Mucosa of descending colon (tissue), 3 donors: ENCODE measurements at regions not wholly inside any gene's neighbourhood (a gene's known extent, or its start where the extent isn't known, plus 50 kb on each side); places are given as distances from the start of the nearest gene placed in this dataset.

Experiments
- ATAC-seq: fragments of 200-7000 bp; cut with Tn5 transposase; one replicate; pipeline ENCODE4 v1.9.1; 2020; ENCODE audit warnings: mild to moderate bottlenecking, moderate library complexity
- DNase-seq, 3 donors: peaks; one replicate each; pipeline ENCODE4 v3.0.0-alpha.2; 2020
- H3K36me3 ChIP-seq: fragments of 200-600 bp; one replicate; pipeline ENCODE4 v1.8.0; 2021; ENCODE audit warnings: low read depth, mild to moderate bottlenecking
- H3K4me1 ChIP-seq: fragments of 200-600 bp; one replicate; pipeline ENCODE4 v1.8.0; 2021; ENCODE audit warnings: low read depth, mild to moderate bottlenecking
- H3K4me3 ChIP-seq: fragments of 200-600 bp; one replicate; pipeline ENCODE4 v1.8.0; 2021; ENCODE audit warnings: mild to moderate bottlenecking
- H3K9me3 ChIP-seq: fragments of 200-600 bp; one replicate; pipeline ENCODE4 v1.8.0; 2021; ENCODE audit warnings: mild to moderate bottlenecking
- intact Hi-C, 2 donors: fragments of 100-400 bp; cut with DNase I in 1 of 2; cut with micrococcal nuclease in 1 of 2; formaldehyde crosslinking; loops; one replicate each; pipeline versions ENCODE4 v1.11.0 to v1.11.1; 2022; cut with DNase I, micrococcal nuclease
- TF ChIP-seq, protein P1 (sequence below): fragments of 200-600 bp; IDR thresholded peaks from one replicate; pipeline ENCODE4 v1.8.0; 2022; ENCODE audit warnings: antibody characterized with exemption, mild to moderate bottlenecking
- donor health status: DM: no; HTN: no; CAD: no; lungs with moderate emphysema.
- donor health status: DM: no; HTN: no; CAD: no.
- donor health status: DM: no; HTN: yes; CAD: no.

DNA sequence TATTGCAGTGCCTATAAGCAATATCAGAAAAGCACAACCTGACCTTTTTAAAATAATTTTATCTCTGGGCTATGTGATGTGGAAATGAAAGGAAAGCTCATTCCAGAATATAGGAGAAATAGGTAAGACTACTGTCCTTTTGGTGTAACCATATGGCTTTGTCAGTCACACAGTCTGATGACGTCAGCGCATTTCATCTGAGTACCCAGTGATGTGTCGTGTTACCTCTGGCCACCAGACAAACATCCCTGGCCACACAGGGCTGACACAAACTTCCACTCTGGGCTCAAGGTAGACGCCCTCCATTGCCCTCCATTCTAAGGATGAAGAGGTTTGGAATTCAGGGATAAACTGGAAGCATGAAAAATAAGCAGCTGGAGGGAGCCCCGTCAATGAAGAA is 506.7 kb downstream of the CMPK2 start:
- intact Hi-C loops = no loop called here
- no peak for ATAC-seq
- H3K4me1 ChIP-seq = no peaks in the 10 kb centered on the region
- no peaks in the 10 kb centered on the region for H3K36me3 ChIP-seq
- no peak for DNase-seq
- no peaks in the 10 kb centered on the region for H3K9me3 ChIP-seq
- no peak overlapping the region for H3K4me3 ChIP-seq
- TF ChIP-seq, protein P1, sequence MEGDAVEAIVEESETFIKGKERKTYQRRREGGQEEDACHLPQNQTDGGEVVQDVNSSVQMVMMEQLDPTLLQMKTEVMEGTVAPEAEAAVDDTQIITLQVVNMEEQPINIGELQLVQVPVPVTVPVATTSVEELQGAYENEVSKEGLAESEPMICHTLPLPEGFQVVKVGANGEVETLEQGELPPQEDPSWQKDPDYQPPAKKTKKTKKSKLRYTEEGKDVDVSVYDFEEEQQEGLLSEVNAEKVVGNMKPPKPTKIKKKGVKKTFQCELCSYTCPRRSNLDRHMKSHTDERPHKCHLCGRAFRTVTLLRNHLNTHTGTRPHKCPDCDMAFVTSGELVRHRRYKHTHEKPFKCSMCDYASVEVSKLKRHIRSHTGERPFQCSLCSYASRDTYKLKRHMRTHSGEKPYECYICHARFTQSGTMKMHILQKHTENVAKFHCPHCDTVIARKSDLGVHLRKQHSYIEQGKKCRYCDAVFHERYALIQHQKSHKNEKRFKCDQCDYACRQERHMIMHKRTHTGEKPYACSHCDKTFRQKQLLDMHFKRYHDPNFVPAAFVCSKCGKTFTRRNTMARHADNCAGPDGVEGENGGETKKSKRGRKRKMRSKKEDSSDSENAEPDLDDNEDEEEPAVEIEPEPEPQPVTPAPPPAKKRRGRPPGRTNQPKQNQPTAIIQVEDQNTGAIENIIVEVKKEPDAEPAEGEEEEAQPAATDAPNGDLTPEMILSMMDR = no peak

DNA sequence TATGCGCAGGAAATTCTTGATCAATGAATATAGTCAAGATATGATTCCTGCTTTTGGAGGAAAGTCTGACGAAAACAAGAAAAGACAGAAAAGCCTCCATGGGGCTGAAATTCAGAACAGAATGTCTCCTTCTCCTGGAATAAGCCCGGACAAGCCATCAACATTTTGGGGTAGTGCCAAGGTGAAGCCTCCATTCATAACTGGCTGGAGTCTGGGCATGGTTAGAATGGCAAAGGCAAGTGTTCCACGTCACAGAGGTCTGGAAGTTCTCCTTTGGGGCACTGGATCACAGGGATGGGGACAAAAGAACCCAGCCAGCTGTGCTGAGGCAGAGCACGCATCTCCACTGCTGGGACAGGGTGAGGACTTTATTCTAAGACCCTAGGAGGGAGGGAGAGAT is 505.7 kb downstream of the CMPK2 start:
- Histone ChIP-seq H3K36me3 (no peaks in the 10 kb centered on the region), H3K9me3 (no peaks in the 10 kb centered on the region), H3K4me3 (no peak overlapping the region), H3K4me1 (no peaks in the 10 kb centered on the region)
- DNase-seq = no peak
- TF ChIP-seq, protein P1 = no peak
- no peak for ATAC-seq
- intact Hi-C loops = no loop called here

DNA sequence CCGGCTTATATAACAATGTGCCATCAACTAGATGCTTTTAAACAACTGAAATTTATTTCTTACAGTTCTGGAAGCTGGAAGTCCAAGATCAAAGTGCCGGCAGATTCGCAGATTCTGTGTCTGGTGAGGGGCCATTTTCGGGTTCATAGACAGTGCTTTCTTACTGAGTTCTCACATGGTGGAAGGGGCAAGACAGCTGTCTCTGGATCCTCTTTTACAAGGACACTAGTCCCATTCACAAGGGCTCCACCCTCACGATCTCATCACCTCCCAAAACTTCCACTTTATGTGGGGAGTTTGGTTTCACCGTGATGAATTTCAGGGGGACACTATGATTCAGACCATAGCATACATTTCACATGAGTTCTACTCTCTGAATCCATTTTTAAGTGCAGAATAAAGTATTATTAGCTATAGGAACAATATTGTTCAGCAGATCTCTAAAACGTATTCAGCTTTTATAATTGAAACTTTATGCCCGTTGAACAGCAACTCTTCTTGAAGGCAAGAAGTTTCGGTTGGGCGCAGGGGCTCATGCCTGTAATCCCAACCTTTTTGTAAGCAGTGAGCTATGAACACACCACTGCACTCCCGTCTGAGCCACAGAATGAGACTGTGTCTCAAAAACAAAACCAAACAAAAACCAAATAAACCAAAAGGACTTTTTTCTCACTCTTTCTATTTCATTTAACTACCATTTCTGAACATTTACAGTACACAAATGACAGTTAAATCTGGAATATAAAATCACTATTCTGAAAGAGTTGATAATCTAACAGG is 502.8 kb downstream of the CMPK2 start:
- TF ChIP-seq, protein P1 = no peak
- DNase-seq (no peak), ATAC-seq (no peak)
- H3K4me3 ChIP-seq = no peak overlapping the region
- intact Hi-C loops = no loop called here
- H3K36me3 ChIP-seq = no peaks in the 10 kb centered on the region
- no peaks in the 10 kb centered on the region for H3K4me1 ChIP-seq
- H3K9me3 ChIP-seq = no peaks in the 10 kb centered on the region

DNA sequence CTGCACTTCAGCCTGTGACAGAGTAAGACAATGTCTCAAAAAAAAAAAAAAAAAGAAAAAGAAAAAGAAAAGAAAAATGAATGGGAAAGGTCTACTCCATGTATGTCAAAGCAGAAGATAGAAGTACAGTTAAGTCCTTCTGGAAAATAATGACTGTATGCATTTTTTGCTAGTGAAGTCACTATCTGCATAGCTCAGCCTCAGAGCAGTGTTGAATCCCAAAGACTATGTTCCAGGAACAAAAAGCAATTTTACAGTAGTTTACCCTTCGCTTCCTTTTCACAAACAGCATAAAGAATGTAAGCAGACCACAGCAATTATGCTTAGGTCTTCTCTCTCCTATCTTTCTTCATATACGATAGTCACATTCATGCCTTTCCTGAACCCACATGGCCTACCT is 497.4 kb downstream of the CMPK2 start:
- ATAC-seq (no peak), DNase-seq (no peak)
- intact Hi-C loops = no loop called here
- no peaks in the 10 kb centered on the region for H3K36me3 ChIP-seq
- TF ChIP-seq, protein P1 = no peak
- H3K9me3 ChIP-seq = no peaks in the 10 kb centered on the region
- H3K4me1 ChIP-seq = peaks cover 9% of the 10 kb centered on the region
- H3K4me3 ChIP-seq = no peak overlapping the region

DNA sequence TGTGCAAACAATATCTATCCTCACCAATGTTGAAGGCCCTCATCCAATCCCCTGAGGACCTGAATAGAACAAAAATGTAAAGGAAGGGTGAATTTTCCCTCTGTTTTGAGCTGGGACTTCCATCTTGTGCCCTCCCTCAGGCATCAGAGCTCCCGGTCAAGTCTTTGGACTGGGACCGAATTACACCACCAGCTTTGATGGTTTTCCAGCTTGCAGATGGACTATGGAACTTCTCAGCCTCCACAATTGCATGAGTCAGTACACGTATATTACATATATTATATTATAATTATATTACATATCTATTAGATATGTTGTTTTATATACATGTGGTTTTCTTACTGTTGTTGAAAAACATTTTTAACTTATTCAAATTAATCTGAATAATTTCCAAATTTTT is 496.4 kb downstream of the CMPK2 start:
- DNase-seq (no peak), ATAC-seq (no peak)
- no peak overlapping the region for H3K4me3 ChIP-seq
- no peaks in the 10 kb centered on the region for H3K36me3 ChIP-seq
- intact Hi-C loops = no loop called here
- TF ChIP-seq, protein P1 = no peak
- H3K4me1 ChIP-seq = peaks cover 9% of the 10 kb centered on the region
- no peaks in the 10 kb centered on the region for H3K9me3 ChIP-seq
